Keratinocyte (primary cell): ENCODE measurements at regions not wholly inside any gene's neighbourhood (a gene's known extent, or its start where the extent isn't known, plus 50 kb on each side); places are given as distances from the start of the nearest gene placed in this dataset.

Source experiments
- DNase-seq: peaks from one replicate; pipeline ENCODE4 v3.0.0-alpha.2; 2011; ENCODE audit warnings: low read depth, missing footprints, low spot score
- FAIRE-seq: peaks from 2 replicates; lab custom pipeline; 2011; peaks lifted over from hg19 to GRCh38; lab: Jason Lieb, UNC
- H2AFZ ChIP-seq: 2 replicates; pipeline ENCODE4 v1.6.0; 2012; ENCODE audit warnings: low read length, control low read depth, inconsistent platforms; ENCODE audit not compliant: control insufficient read depth
- H3K27ac ChIP-seq: 2 replicates; pipeline ENCODE4 v1.5.1; 2011; ENCODE audit warnings: low read length; ENCODE audit not compliant: control insufficient read depth, insufficient read depth
- H3K27me3 ChIP-seq: 3 replicates; pipeline ENCODE4 v1.6.0; 2011; ENCODE audit warnings: low read length; ENCODE audit not compliant: control insufficient read depth, insufficient read depth; ENCODE audit errors: extremely low read depth
- H3K36me3 ChIP-seq, 2 experiments: 2 replicates in 1 of 2; 3 replicates in 1 of 2; pipeline ENCODE4 v1.5.1; 2011; ENCODE audit warnings: low read length in 2 of 2, mild to moderate bottlenecking in 1 of 2; ENCODE audit not compliant: control insufficient read depth in 2 of 2, insufficient read depth in 2 of 2; ENCODE audit errors: extremely low read depth in 1 of 2
- H3K4me1 ChIP-seq: 3 replicates; pipeline ENCODE4 v1.5.1; 2011; ENCODE audit warnings: low read length; ENCODE audit not compliant: control insufficient read depth, insufficient read depth; ENCODE audit errors: extremely low read depth
- H3K4me2 ChIP-seq: 3 replicates; pipeline ENCODE4 v1.6.0; 2011; ENCODE audit warnings: low read depth, low read length; ENCODE audit not compliant: control insufficient read depth, insufficient read depth; ENCODE audit errors: extremely low read depth
- H3K4me3 ChIP-seq, 3 experiments: fragments of 200-600 bp in 1 of 3; sonication (generic) in 1 of 3; 2 replicates in 2 of 3; 3 replicates in 1 of 3; pipeline ENCODE4 v1.5.1; 2011 to 2016; ENCODE audit warnings: low read length in 3 of 3, mild to moderate bottlenecking in 3 of 3, control low read depth in 2 of 3, inconsistent platforms in 1 of 3, low read depth in 1 of 3, mixed read lengths in 1 of 3, mixed run types in 1 of 3, moderate library complexity in 1 of 3; ENCODE audit not compliant: control insufficient read depth in 2 of 3, insufficient read depth in 2 of 3; ENCODE audit errors: extremely low read depth in 1 of 3
- H3K79me2 ChIP-seq: 2 replicates; pipeline ENCODE4 v1.6.0; 2012; ENCODE audit warnings: low read length; ENCODE audit not compliant: control insufficient read depth, insufficient read depth
- H3K9ac ChIP-seq: 3 replicates; pipeline ENCODE4 v1.6.0; 2011; ENCODE audit warnings: low read length; ENCODE audit not compliant: control insufficient read depth, insufficient read depth; ENCODE audit errors: extremely low read depth
- H3K9me1 ChIP-seq: 3 replicates; pipeline ENCODE4 v1.6.0; 2011; ENCODE audit warnings: low read length; ENCODE audit not compliant: control insufficient read depth, insufficient read depth; ENCODE audit errors: extremely low read depth
- H3K9me3 ChIP-seq: 2 replicates; pipeline ENCODE4 v1.5.1; 2012; ENCODE audit warnings: low read depth, low read length; ENCODE audit not compliant: control insufficient read depth
- H4K20me1 ChIP-seq: 3 replicates; pipeline ENCODE4 v1.6.0; 2011; ENCODE audit warnings: low read length; ENCODE audit not compliant: control insufficient read depth, insufficient read depth; ENCODE audit errors: extremely low read depth
- EZH2 ChIP-seq: IDR thresholded peaks from one replicate; pipeline ENCODE4 v1.6.1; 2012; ENCODE audit warnings: inconsistent platforms, mild to moderate bottlenecking, low read length, moderate library complexity
- dilution Hi-C: fragments of 300-500 bp; cut with MboI; formaldehyde crosslinking; loops from one replicate; pipeline ENCODE4 v1.7.0; 2020; ENCODE audit warnings: low sequenced_read_pairs; ENCODE audit not compliant: extremely low pct_ligation_motif_present
- TF ChIP-seq, protein P1 (sequence below), 3 experiments: IDR thresholded peaks in 1 of 3; conservative IDR thresholded peaks in 1 of 3; optimal IDR thresholded peaks in 1 of 3; 2 replicates in 2 of 3; 3 replicates in 1 of 3; pipeline versions ENCODE3 to v1.5.1; 2011; ENCODE audit warnings: low read length in 3 of 3, mild to moderate bottlenecking in 3 of 3, moderate library complexity in 2 of 3, control low read depth in 1 of 3, inconsistent platforms in 1 of 3; ENCODE audit not compliant: insufficient read depth in 2 of 3; ENCODE audit errors: extremely low read depth in 1 of 3

DNA sequence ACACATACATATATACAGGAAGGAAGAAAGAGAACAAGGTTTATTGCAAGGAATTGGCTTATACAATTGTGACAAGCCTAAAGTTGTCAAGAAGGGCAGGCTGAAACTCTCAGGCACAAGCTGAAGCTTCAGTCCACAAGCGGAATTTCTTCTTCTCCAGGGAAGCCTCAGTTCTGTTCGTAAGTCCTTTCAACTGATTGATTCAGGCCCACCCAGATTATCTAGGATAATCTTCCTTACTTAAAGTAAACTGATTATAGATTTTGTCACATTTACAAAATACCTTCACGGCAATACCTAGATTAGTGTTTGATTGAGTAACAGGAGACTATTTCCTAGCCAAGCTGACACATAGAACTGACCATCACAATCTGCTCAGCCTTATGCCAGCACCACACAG is 81.5 kb upstream of the TMEM260 start:
- Histone ChIP-seq H3K27ac (no peak overlapping the region), H3K36me3 (no peaks in the 10 kb centered on the region), H3K9ac (no peak overlapping the region), H2AFZ (no peak overlapping the region), H3K9me3 (no peaks in the 10 kb centered on the region), H3K9me1 (no peaks in the 10 kb centered on the region), H3K4me3 (no peak overlapping the region), H3K4me2 (no peak overlapping the region), H3K79me2 (no peaks in the 10 kb centered on the region), H4K20me1 (no peaks in the 10 kb centered on the region), H3K4me1 (no peaks in the 10 kb centered on the region), H3K27me3 (no peaks in the 10 kb centered on the region)
- TF ChIP-seq EZH2: no peak
- TF ChIP-seq, protein P1, sequence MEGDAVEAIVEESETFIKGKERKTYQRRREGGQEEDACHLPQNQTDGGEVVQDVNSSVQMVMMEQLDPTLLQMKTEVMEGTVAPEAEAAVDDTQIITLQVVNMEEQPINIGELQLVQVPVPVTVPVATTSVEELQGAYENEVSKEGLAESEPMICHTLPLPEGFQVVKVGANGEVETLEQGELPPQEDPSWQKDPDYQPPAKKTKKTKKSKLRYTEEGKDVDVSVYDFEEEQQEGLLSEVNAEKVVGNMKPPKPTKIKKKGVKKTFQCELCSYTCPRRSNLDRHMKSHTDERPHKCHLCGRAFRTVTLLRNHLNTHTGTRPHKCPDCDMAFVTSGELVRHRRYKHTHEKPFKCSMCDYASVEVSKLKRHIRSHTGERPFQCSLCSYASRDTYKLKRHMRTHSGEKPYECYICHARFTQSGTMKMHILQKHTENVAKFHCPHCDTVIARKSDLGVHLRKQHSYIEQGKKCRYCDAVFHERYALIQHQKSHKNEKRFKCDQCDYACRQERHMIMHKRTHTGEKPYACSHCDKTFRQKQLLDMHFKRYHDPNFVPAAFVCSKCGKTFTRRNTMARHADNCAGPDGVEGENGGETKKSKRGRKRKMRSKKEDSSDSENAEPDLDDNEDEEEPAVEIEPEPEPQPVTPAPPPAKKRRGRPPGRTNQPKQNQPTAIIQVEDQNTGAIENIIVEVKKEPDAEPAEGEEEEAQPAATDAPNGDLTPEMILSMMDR (optimal IDR thresholded peaks at IDR 0.05 in 1 of 3, IDR thresholded peaks at IDR 0.05 in 1 of 3, conservative IDR thresholded peaks at IDR 0.05 in 1 of 3; ENCODE audit: extremely low read depth in 1 of 3, insufficient read depth in 2 of 3, low read length in 3 of 3): no peak
- dilution Hi-C loops: no loop called here
- no peak for FAIRE-seq
- no peak for DNase-seq

DNA sequence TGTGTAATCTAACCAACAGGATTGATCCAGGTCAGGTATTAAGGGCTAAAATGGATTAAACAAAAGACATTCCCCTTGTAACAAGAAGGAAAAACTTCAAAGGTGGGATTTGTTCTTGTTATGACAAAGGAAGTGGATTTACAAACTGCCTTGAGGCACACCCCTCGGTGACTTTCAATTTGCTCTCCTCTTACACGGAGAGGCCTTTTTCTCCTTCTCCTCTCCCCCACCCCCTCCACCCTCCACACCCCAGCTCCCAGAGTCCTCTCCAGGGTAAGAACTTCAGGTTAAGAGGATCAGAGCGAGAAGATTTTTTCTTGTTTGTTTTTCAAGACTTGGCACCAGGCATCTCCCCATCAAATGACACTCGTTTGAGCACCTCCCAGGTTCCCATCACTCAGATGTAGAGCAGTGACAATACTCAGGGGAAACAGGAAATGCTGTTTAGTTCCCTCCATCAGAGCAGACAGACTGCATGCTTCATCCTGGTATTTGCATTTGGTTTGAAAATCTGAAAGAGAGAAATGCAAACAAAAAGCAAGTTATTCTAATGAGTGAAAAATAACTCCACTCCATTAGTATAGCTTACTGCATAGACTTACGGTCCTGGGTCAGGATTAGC is 77.6 kb upstream of the TMEM260 start:
- H3K27ac ChIP-seq: no peak overlapping the region
- DNase-seq: no peak
- H3K4me1 ChIP-seq: no peaks in the 10 kb centered on the region
- no peaks in the 10 kb centered on the region for H3K9me1 ChIP-seq
- H3K9ac ChIP-seq: no peak overlapping the region
- H2AFZ ChIP-seq: no peak overlapping the region
- H3K9me3 ChIP-seq: no peaks in the 10 kb centered on the region
- peaks cover 8% of the 10 kb centered on the region for H3K27me3 ChIP-seq
- TF ChIP-seq, protein P1 (optimal IDR thresholded peaks at IDR 0.05 in 1 of 3, IDR thresholded peaks at IDR 0.05 in 1 of 3, conservative IDR thresholded peaks at IDR 0.05 in 1 of 3; ENCODE audit: extremely low read depth in 1 of 3, insufficient read depth in 2 of 3, low read length in 3 of 3): no peak
- no peak for TF ChIP-seq EZH2
- FAIRE-seq: no peak
- dilution Hi-C loops: no loop called here
- no peaks in the 10 kb centered on the region for H3K79me2 ChIP-seq
- H3K36me3 ChIP-seq: no peaks in the 10 kb centered on the region
- H4K20me1 ChIP-seq: no peaks in the 10 kb centered on the region
- no peak overlapping the region for H3K4me2 ChIP-seq
- H3K4me3 ChIP-seq: no peak overlapping the region
